DND-41 (cell line): ENCODE measurements at regions not wholly inside any gene's neighbourhood (a gene's known extent, or its start where the extent isn't known, plus 50 kb on each side); places are given as distances from the start of the nearest gene placed in this dataset.

Source experiments
- ATAC-seq: fragments of 200-7000 bp; cut with Tn5 transposase; 3 replicates; pipeline ENCODE4 v1.9.1; 2021; ENCODE audit warnings: low read depth; ENCODE audit not compliant: insufficient read depth
- DNase-seq: peaks from one replicate; pipeline ENCODE4 v3.0.0-alpha.2; 2020
- H2AFZ ChIP-seq: 2 replicates; pipeline ENCODE4 v1.6.0; 2012; ENCODE audit warnings: low read depth, low read length
- H3K27ac ChIP-seq: 2 replicates; pipeline ENCODE4 v1.5.1; 2012; ENCODE audit warnings: low read length, inconsistent platforms
- H3K27me3 ChIP-seq: fragments of 200-600 bp; sonication (generic); 2 replicates; pipeline ENCODE4 v1.6.0; 2012; ENCODE audit warnings: low read length, mild to moderate bottlenecking, inconsistent platforms; ENCODE audit not compliant: insufficient read depth, poor library complexity
- H3K36me3 ChIP-seq: 2 replicates; pipeline ENCODE4 v1.5.1; 2012; ENCODE audit warnings: low read length, inconsistent platforms; ENCODE audit not compliant: insufficient read depth
- H3K4me1 ChIP-seq: 2 replicates; pipeline ENCODE4 v1.5.1; 2012; ENCODE audit warnings: mild to moderate bottlenecking, low read length; ENCODE audit not compliant: insufficient read depth
- H3K4me2 ChIP-seq: 2 replicates; pipeline ENCODE4 v1.6.0; 2012; ENCODE audit warnings: mild to moderate bottlenecking, moderate library complexity, low read length, inconsistent platforms; ENCODE audit not compliant: insufficient read depth
- H3K4me3 ChIP-seq, 2 experiments: fragments of 200-600 bp in 1 of 2; shearing (Covaris generic) in 1 of 2; 2 replicates each; pipeline ENCODE4 v1.5.1; 2012 to 2016; ENCODE audit warnings: inconsistent platforms in 2 of 2, low read length in 2 of 2, mild to moderate bottlenecking in 2 of 2, low read depth in 1 of 2, moderate library complexity in 1 of 2
- H3K79me2 ChIP-seq: 2 replicates; pipeline ENCODE4 v1.6.0; 2012; ENCODE audit warnings: low read length, inconsistent platforms; ENCODE audit not compliant: insufficient read depth
- H3K9ac ChIP-seq: 2 replicates; pipeline ENCODE4 v1.6.0; 2012; ENCODE audit warnings: low read depth, mild to moderate bottlenecking, inconsistent platforms, low read length, moderate library complexity
- H3K9me3 ChIP-seq: 2 replicates; pipeline ENCODE4 v1.5.1; 2012; ENCODE audit warnings: low read length, moderate library complexity, mild to moderate bottlenecking, inconsistent platforms; ENCODE audit not compliant: insufficient read depth, severe bottlenecking
- H4K20me1 ChIP-seq: 2 replicates; pipeline ENCODE4 v1.6.0; 2012; ENCODE audit warnings: low read length; ENCODE audit not compliant: insufficient read depth
- EZH2 ChIP-seq: IDR thresholded peaks from 3 replicates; pipeline ENCODE4 v1.6.1; 2012; ENCODE audit warnings: borderline replicate concordance, low read depth, mild to moderate bottlenecking, moderate library complexity, low read length, inconsistent platforms; ENCODE audit not compliant: severe bottlenecking
- TF ChIP-seq, protein P1 (sequence below): IDR thresholded peaks from 2 replicates; pipeline ENCODE4 v1.5.1; 2012; ENCODE audit warnings: borderline replicate concordance, low read length, moderate library complexity, mild to moderate bottlenecking; ENCODE audit not compliant: poor library complexity, severe bottlenecking; ENCODE audit errors: extremely low read depth

DNA sequence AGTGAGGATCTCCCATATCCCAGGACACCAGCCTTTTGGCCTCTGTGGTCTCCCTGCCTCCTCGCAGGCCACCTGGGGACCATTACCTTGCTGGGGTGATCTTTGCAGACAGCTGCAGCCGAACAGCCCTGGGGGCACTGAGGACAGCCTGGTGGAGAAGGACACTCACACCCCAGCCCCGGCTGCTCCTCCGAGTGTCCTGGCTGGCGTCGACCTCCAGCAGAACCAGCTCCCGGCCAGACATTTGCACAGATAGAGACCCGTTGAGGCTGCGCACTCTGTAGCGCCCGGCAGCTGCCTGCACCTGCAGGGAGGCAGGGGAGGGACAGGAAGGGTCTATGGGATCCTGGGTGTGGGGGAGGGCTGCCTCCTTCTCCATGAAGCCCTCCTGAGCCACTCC lies 90.3 kb downstream of the RMI2 start:
- ATAC-seq (no peak), DNase-seq (no peak)
- Histone ChIP-seq H3K4me1 (no peaks in the 10 kb centered on the region), H3K9ac (no peak overlapping the region), H3K36me3 (no peaks in the 10 kb centered on the region), H3K9me3 (peaks cover 9% of the 10 kb centered on the region), H3K4me2 (no peak overlapping the region), H4K20me1 (no peaks in the 10 kb centered on the region), H3K27me3 (peaks cover 3% of the 10 kb centered on the region), H3K79me2 (no peaks in the 10 kb centered on the region), H3K27ac (no peak overlapping the region), H3K4me3 (no peak overlapping the region), H2AFZ (no peak overlapping the region)
- TF ChIP-seq, protein P1, sequence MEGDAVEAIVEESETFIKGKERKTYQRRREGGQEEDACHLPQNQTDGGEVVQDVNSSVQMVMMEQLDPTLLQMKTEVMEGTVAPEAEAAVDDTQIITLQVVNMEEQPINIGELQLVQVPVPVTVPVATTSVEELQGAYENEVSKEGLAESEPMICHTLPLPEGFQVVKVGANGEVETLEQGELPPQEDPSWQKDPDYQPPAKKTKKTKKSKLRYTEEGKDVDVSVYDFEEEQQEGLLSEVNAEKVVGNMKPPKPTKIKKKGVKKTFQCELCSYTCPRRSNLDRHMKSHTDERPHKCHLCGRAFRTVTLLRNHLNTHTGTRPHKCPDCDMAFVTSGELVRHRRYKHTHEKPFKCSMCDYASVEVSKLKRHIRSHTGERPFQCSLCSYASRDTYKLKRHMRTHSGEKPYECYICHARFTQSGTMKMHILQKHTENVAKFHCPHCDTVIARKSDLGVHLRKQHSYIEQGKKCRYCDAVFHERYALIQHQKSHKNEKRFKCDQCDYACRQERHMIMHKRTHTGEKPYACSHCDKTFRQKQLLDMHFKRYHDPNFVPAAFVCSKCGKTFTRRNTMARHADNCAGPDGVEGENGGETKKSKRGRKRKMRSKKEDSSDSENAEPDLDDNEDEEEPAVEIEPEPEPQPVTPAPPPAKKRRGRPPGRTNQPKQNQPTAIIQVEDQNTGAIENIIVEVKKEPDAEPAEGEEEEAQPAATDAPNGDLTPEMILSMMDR, result no peak
- TF ChIP-seq EZH2, result no peak

DNA sequence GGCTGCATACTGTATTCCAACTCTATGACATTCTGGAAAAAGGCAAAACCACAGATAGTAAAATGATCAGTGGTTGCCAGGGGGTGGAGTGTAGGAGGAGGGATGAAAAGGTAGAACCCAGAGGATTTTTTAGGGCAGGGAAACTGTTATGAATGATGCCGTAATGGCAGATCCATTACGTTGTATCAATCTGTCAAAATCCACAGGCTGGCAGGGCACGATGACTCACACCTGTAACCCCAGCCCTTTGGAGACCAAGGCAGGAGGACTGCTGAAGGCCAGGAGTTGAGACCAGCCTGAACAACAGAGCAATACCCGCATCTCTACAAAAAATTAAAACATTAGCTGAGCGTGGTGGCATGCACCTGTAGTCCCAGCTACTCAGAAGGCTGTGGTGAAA lies 91.8 kb downstream of the RMI2 start:
- Histone ChIP-seq H3K4me2 (no peak overlapping the region), H3K4me1 (no peaks in the 10 kb centered on the region)
- no peak for ATAC-seq

GRCh38 chr16:11439790-11440656 lies 94.8 kb downstream of the RMI2 start:
- H2AFZ ChIP-seq, result no peak overlapping the region
- no peaks in the 10 kb centered on the region for H3K36me3 ChIP-seq
- no peaks in the 10 kb centered on the region for H3K79me2 ChIP-seq
- H3K27ac ChIP-seq, result no peak overlapping the region
- no peak for DNase-seq
- no peak overlapping the region for H3K4me2 ChIP-seq
- no peak overlapping the region for H3K4me3 ChIP-seq
- no peak overlapping the region for H3K9ac ChIP-seq
- TF ChIP-seq, protein P1, result no peak
- TF ChIP-seq EZH2, result no peak
- H3K4me1 ChIP-seq, result no peaks in the 10 kb centered on the region
- H3K9me3 ChIP-seq, result peaks cover 9% of the 10 kb centered on the region
- no peaks in the 10 kb centered on the region for H3K27me3 ChIP-seq
- H4K20me1 ChIP-seq, result no peaks in the 10 kb centered on the region
- ATAC-seq, result no peak

More for the DNA sequence above, 91.8 kb downstream of the RMI2 start:
- TF ChIP-seq EZH2, result no peak
- TF ChIP-seq, protein P1, result no peak
- Histone ChIP-seq H3K27me3 (peaks cover 1% of the 10 kb centered on the region), H3K9me3 (peaks cover 9% of the 10 kb centered on the region), H3K9ac (no peak overlapping the region), H4K20me1 (no peaks in the 10 kb centered on the region), H3K79me2 (no peaks in the 10 kb centered on the region), H2AFZ (no peak overlapping the region), H3K27ac (no peak overlapping the region), H3K4me3 (no peak overlapping the region), H3K36me3 (no peaks in the 10 kb centered on the region)
- DNase-seq, result no peak
